GM19397 (cell line): ENCODE measurements at regions not wholly inside any gene's neighbourhood (a gene's known extent, or its start where the extent isn't known, plus 50 kb on each side); places are given as distances from the start of the nearest gene placed in this dataset.
"Not testable (repeated sequence)": the region's sequence is repeated elsewhere in the genome, so short reads cannot be mapped to it uniquely, and the experiment has no call there.

Experiments used
- ATAC-seq: cut with Tn5 transposase; IDR thresholded peaks from one replicate; pipeline ENCODE4 v1.9.1; 2021; ENCODE audit warnings: mild to moderate bottlenecking, moderate library complexity; ENCODE audit not compliant: unreplicated experiment

DNA sequence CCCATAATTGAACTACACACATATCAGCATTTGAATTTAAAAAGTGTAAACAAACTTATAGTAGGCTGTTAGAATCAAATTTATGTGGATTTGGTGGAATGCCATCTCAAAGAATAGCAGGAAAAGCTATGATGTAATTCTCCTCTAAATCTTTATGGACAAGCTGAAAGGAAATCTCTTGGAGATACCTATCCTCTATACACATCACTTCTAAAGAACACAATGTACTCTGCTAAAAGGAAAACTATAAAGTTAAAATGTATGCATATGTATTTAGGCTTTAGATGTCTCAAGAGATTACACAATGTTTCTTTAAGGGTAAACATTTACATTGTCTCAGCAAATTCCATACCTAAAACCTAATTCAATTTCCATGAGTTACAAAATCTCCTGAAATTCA is 323.3 kb downstream of the CRPPA start:
- no peak for ATAC-seq

DNA sequence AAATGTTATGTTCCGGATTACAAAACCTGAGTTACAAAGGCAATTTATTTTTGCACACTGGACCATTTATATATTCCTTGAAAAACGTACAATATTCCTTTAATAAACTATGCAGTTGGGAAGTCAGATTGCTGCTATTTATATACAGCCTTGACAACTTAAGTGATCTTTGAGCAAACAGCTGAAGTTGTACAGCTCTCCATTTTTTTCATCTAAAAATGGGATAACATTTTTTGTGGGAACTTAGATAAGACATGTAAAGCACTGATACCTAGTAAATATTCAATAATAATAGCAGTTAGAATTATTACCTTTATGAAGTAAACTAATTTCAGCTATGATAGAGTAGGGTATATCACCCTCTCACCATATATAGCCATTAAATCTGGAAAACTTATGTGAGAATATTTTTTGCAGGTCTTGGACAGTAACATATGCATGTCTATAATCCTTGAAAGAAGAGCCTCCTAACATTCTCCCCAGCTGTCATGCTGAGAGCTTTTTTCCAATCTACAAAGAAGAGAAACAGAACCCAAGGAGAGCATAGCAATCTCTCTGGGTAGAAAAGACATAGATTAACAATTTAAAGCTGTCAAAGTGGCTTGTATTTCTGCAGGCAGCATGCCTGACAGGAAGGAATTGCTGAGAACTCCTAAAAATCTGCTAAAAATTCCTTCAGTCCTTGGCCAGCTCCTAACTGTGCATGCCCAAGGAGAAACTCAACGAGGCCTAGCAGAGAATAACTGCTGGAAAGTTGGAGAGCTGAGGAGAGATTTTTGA is 326.0 kb downstream of the CRPPA start:
- ATAC-seq: no peak

DNA sequence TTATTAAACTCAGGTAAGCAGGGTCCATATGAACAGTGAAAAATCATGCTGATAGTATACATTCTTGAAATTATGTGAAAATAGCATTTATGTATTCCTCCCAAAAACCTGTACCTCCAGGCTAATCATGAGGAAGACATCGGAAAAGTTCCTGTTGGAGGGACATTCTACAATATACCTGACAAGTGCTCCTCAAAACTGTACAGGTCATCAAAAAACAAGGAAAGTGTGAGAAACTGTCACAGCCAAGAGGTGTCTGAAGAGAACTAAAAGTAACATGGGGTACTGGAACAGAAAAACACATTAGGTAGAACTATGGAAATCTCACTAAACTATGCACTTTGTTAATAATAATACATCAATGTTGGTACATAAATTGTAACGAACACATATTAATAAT is 326.7 kb downstream of the CRPPA start:
- ATAC-seq: no peak

DNA sequence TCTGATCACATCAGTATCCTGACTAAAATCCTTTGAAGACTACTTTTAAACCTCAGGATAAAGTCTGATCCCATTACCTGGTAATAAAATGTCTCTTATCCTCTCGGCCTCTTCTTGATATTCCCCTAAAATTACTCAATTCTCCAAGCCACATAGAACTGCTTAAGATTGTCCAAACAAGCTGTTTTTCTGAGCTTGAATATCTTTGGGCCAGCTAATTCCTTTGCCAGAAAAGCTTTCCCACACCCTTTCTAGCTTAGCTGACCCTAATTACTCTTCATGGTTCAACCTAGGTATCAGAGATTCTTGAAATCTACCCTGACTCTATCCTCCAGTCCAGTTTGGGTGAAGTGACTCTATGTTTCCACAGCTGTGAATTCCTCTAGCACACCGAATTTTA is 328.6 kb downstream of the CRPPA start:
- ATAC-seq: no peak

DNA sequence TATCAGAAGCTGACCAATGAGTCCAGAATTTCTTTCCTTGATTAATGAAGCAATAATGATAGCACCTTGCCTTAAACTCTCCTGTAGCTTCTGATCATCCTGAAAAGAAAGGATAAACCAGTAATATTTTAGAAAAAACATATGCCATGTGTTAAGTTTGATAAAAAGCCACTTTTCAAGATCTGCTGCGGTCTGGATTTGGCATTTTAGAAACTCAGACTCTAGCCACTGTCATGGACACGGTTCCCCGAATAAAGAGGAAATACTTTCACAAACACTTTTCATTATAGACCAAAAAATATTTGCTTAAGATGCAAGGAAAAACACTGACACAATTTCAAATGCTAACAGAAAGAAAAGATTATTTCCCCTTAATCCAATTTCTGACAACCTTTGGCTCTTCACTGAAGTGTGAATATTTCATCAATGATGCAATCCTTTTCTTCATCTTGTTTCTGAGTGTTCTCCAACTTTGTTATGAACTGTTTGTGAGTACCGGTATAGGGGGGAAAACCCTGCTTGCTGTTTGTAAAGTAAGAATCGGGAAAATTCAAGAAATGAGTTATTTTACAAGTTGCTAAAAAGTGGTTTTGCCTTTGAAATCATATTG is 329.5 kb downstream of the CRPPA start:
- no peak for ATAC-seq

DNA sequence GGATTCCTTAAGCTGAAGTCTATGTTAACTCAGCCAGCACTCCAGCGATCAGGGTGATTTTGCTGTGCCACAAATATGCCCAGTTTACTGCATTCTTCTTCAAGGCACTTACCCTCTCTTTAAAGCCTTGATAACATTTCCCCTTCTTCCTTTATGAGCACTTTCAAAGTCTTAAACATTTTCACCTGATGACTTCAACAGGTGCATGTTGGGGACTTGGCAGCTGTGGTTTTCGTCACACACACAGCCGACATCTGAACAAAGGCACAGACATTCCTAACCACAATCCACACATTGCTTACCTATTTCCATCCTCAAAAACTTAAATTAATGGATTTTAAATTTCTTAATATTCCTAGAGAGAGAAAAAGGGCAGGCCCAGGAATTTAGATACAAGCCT is 331.5 kb downstream of the CRPPA start:
- no peak for ATAC-seq

DNA sequence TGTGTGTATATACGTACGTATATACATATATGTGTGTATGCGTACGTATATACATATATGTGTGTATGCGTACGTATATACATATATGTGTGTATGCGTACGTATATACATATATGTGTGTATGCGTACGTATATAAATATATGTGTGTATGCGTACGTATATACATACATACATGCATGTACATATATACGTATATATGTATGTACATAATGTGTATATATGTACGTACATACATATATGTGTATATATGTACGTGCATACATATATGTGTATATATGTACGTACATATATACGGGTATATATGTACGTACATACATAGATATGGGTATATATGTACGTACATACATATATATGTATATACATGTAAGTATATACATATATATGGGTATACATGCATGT is 332.1 kb downstream of the CRPPA start:
- no peak for ATAC-seq

DNA sequence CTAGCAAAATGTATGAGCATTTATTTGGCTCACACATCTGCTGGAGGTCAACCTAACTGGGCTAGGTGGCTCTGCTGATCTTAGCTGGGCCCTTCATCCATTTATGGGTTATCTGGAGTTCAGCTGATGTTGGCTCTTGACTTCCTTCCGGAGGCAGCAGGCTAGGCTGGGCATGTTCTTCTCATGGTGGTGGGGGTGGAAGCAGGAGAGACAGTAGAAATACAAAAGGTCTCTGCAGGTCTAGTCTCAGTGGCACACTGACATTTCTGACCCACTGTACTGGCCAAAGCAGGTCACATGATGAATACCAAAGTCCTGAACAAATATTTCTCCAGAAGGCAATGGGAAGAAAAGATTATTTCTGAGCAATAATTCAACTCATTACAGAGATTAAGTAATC is 334.6 kb downstream of the CRPPA start:
- ATAC-seq: no peak

DNA sequence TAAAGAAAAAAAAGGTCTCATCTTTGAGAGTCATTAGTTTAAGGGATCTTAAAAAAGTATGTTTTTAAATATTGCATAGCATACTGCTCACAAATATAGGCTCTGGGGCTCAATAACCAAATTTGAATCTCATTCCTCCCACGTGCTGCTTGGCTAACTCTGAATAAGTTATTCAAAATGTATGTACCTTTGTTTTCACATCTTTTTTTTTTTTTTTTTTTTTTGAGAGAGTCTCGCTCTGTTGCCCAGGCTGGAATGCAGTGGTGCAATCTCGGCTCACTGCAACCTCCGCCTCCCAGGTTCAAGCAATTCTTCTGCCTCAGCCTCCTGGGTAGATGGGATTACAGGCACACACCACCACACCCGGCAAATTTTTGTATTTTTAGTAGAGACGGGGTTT is 335.6 kb downstream of the CRPPA start:
- ATAC-seq: not testable (repeated sequence)

DNA sequence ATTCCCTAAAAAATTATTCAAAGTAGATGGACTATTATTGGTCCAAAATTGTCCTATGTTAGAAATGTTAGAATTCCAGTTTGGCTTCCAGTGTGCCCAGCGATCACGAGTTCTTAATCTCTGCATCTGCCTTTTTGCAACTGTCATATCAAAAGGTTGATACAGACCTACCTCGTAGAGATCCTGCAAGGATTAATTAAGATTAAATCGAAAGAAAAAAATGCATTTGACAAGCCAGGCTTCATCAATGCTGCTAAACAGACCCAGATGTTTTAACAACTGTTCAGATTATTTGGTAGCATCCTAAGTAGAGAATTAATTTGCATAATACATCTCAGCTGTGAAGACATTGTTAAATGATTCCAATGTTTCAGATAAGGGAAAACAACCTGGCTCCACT is 336.5 kb downstream of the CRPPA start:
- no peak for ATAC-seq

DNA sequence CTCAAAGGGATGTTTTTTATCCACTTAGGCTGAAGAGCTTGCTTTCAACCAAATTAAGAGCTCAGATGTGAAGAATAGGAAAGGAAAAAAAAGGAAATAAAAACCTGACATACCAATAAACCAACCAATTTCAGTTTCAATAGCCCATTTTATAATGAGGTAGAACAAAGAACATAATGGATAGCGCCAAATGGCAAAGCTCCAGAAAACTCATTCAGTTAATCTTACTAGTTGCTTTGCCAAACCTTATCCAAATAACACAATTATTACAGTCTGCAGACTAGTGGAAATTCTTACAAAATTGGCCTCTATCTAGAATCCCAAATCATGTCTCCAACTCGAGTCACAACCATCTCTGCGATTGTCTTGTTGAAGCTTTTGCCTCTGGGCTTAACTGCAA is 337.0 kb downstream of the CRPPA start:
- ATAC-seq: no peak

DNA sequence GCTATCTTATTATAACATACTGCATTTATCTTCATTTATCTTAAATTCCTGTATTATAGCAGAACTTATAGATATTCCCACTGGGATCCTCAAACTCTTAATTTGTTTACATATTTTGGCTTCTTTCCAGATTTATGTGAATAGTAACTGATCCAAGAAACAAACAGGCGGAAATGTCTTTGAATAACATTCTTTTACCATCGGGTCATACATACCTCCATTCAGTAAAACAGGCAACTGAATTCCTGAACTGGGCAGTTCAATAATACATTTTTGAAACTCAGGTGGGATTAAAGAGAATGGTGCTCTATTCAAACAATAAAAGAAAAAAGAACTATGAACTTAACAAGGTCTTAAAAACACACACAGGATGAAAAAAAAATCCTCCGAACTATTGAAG is 337.4 kb downstream of the CRPPA start:
- no peak for ATAC-seq

DNA sequence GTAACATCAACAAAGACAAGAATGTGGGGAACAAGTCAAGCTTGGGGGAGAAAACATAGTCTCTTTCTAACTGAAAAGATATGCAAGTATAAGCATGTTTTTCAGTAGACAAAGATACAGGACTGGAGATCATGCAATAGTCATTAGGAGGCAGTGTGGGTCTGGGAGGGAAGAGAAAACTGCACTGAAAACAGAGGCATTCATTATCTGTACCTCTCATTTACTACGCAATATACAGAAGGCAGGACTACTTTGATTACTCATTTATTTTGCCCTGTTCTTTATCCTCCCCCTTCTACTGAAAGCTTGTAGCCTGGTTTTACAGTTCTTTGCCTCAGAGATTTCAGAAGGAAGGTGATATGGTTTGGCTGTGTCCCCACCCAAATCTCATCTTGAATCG is 341.2 kb downstream of the CRPPA start:
- ATAC-seq: no peak

DNA sequence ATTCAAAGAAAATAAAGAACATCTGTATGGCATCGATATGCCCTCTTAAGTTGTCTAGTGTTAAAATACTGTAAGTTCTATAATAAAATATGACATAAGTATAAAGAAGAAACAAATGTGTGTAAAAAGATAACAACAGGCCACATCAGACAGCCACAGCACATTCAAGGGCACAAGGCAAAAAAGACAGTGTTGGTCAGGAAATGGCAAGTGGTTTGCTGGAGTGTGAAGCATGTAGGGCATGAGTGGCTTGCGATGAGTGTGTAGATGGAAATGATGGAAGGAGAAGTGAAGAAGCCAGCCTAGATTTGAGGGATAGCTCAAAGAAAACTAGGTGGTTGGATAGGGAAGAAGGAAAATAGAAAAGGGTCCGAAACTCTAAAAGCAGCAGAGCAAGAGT is 341.6 kb downstream of the CRPPA start:
- no peak for ATAC-seq

DNA sequence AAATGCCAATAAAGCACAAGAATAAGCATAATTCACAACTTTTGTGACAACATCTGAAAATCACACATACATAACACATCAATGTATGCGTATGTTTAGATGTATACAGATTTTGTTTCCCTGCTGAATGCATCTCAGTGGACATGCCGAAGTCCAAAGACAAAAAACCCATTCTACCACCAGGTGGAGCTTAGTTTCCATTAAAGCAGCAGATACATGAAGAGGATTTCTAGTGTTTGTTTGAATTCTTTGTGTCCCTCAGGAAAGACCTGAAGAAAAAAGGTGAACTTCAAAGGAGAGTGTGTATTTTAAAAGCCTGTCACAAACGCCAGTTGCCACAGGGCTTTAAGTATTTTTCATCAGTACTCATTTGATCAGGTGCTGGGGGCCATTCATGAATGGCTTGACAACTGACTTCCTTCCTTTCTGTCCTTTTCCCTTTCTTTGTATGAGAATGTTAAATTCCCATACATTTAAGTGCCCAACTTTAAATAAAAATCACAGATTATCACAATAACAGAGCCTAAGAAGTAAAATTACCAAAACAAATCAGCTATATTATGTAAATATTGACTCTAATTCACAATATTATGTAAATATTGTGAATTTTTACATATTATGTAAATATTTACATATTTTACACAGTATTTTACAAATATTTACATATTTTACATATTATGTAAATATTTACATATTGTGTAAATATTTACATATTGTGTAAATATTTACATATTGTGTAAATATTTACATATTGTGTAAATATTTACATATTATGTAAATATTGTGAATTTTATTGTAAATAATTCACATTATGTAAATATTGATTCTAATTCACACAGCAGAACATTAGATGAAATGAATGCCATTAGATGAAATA is 343.0 kb downstream of the CRPPA start:
- peak; percentile 72 for ATAC-seq

DNA sequence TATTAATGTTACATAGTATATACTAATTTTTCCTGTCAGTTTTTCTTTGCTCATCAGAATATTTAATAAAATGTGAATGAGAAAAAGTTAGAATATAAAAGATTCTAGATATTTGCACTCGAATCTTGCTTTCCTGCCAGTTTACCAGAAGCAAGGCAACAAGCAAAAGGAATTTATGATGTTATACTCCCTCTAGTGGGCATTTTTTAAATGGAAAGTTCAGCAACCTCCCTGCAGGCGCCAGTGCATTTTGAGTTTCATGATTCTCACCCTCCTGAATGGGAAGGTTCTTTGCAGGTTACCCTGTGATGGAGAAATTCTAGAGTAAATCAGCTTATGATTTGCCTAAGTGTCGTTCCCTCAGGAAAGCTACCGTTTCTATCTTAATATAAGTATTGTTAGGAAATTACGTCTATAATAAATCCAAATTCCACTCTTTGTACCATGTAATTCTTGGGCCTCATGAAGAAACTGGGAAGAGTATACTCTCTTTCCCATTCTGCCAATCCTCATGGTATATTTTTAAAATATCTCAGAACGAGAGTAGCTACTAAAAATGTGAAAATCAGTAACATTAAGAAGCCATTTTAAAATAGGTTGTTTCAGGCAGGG is 350.0 kb downstream of the CRPPA start:
- no peak for ATAC-seq

DNA sequence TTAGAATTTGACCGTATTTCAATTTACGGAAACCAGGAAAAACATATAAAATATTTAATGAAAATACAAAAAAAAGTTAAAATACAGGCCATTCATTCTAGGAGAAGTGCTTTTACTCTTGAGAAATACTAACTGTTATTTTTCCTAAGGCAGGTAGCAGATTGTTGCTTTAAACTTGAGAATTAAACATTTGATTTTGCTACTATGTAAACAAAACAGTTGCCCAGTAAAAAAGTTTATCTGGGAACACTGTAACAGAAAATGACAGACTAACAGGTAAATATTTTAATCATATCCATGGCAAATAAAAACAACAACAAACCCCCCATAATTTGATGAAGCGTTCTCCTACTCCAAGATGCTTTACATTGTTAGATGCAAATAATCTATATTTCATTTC is 350.5 kb downstream of the CRPPA start:
- no peak for ATAC-seq

DNA sequence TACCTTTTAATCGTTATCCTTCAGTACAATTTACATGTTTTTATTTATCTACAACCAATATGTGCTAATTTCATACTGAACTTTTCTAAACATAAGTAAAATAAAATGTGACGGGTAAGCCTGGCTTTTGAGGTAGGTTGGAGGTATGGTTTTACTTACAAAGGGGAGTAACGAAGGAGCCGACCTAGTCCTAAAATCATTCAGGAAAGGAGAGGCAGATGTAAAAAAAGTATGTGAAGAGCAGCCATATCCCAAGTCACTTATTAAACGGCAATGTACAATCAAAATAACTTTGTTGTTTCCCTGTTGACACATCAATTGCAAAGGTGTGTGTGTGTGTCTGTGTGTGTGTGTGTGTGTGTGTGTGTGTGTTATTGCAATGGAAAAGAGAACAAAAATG is 351.3 kb downstream of the CRPPA start:
- no peak for ATAC-seq

DNA sequence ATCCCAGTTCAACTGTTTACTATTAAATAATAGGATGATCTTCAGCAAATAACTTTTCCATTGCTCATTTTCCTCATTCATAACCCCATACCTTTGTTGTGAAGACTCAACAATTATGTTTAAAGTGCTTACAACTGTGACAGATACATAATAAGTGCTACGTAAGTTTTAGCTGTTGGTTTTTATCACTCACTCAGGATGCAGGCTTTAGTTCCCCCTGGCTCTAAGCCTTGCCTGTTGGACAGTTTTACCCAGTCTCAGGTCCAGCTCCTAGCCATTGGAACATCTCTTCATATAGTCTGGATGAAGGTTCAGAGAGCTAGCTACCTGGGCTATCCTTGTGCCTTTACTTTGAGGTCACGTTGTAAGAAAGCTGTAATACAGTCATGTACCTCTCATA is 353.2 kb downstream of the CRPPA start:
- ATAC-seq: no peak

DNA sequence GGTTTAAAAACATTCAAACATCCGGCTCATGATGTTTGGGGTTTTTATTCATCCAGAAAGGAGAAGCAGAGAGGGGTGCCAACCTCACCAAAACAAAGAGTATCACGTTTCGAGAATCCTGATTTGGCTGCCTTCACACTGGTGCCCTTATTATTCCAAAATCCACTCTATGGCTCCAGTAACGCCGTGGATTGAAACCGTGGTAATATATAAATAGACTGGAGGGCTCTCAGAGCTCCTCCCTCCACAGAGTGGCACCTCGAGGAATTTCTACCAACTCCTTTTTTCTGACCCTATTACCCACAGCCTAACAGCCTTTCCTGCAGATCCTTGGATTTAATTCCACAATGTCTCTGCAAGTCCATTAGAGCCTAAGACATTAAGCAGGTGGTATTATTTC is 353.6 kb downstream of the CRPPA start:
- ATAC-seq: no peak

DNA sequence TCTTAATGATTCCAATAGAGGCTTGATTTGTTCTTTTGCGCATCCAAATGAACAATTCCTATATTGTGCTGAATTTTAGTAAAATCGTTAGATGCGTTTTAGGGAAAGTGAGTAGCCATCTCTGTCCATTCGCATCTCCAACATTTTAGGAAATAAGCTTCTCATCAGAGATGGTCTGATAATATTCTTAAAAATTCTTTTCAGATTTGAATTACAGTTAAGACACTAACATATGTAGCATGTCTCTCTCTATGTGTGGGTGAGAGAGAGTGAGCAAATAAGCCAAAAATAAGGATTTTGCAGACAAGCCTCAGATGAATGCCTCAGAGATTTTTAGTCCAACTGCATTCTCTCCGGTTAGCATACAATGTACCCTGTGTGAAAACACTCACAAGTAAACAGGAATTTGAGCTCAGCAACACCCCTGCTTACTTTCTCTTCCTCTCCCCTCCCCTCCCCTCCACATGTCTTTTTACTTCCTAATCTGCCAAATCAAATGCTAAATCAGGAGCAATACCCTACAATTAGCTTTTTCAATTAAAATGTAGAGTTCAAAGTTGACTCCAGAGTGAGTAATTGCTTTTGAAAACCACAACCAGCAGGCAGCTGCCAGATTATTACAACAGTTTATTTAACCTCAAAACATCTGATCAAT is 354.4 kb downstream of the CRPPA start:
- ATAC-seq: no peak
